ENCODE measurements at regions not wholly inside any gene's neighbourhood (a gene's known extent, or its start where the extent isn't known, plus 50 kb on each side); places are given as distances from the start of the nearest gene placed in this dataset.

DNA sequence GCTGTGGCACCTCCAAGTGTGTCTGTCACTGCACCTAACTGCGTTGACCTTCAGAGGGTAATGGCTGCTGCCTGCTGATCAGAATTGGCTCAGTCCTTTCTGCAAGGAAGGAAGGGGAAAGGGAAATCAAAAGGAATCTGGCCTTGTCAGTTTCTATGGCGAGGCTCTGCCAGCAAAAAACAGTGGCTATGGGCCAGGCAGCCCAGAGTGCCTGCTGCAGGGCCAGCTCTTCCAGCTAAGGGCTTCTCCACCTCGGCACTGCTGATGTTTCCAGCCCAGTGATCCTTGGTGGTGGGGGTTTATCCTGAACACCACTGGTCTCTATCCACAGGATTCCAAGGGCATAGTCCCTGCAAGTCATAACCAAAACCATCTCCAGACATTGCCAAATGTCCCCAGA, 184.3 kb downstream of the TJP1 start:
- no peak for TF ChIP-seq EZH2 (IDR thresholded peaks at IDR 0.05; ENCODE audit: low read length, missing control alignments)
- TF ChIP-seq, protein P1, sequence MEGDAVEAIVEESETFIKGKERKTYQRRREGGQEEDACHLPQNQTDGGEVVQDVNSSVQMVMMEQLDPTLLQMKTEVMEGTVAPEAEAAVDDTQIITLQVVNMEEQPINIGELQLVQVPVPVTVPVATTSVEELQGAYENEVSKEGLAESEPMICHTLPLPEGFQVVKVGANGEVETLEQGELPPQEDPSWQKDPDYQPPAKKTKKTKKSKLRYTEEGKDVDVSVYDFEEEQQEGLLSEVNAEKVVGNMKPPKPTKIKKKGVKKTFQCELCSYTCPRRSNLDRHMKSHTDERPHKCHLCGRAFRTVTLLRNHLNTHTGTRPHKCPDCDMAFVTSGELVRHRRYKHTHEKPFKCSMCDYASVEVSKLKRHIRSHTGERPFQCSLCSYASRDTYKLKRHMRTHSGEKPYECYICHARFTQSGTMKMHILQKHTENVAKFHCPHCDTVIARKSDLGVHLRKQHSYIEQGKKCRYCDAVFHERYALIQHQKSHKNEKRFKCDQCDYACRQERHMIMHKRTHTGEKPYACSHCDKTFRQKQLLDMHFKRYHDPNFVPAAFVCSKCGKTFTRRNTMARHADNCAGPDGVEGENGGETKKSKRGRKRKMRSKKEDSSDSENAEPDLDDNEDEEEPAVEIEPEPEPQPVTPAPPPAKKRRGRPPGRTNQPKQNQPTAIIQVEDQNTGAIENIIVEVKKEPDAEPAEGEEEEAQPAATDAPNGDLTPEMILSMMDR (conservative IDR thresholded peaks at IDR 0.05 in 1 of 2, IDR thresholded peaks at IDR 0.05 in 1 of 2; ENCODE audit: low read depth in 1 of 2, low read length in 2 of 2), result no peak
- Histone ChIP-seq H3K27ac (ENCODE audit: insufficient read depth, low read length) (no peak overlapping the region), H3K4me3 (replicated peaks in 1 of 4; ENCODE audit: control extremely low read depth in 1 of 4, insufficient read depth in 1 of 4, low read depth in 3 of 4, low read length in 4 of 4) (no peak overlapping the region), H2AFZ (ENCODE audit: low read length) (no peak overlapping the region), H3K4me1 (ENCODE audit: control insufficient read depth, extremely low read depth, insufficient read depth, low read length) (no peaks in the 10 kb centered on the region), H3K9ac (ENCODE audit: insufficient read depth, low read length) (no peak overlapping the region), H3K79me2 (ENCODE audit: control insufficient read depth, insufficient read depth, low read length) (no peaks in the 10 kb centered on the region), H3K9me3 (ENCODE audit: control insufficient read depth, insufficient read depth, low read depth, low read length) (no peaks in the 10 kb centered on the region), H3K4me2 (ENCODE audit: extremely low read depth, insufficient read depth, low read length) (no peak overlapping the region), H3K27me3 (ENCODE audit: control insufficient read depth, insufficient read depth, low read length) (no peaks in the 10 kb centered on the region), H4K20me1 (ENCODE audit: control insufficient read depth, extremely low read depth, insufficient read depth, low read length) (no peaks in the 10 kb centered on the region), H3K36me3 (ENCODE audit: control insufficient read depth, insufficient read depth, low read length) (no peaks in the 10 kb centered on the region)
- no peak for DNase-seq (ENCODE audit: low read depth in 2 of 2)

DNA sequence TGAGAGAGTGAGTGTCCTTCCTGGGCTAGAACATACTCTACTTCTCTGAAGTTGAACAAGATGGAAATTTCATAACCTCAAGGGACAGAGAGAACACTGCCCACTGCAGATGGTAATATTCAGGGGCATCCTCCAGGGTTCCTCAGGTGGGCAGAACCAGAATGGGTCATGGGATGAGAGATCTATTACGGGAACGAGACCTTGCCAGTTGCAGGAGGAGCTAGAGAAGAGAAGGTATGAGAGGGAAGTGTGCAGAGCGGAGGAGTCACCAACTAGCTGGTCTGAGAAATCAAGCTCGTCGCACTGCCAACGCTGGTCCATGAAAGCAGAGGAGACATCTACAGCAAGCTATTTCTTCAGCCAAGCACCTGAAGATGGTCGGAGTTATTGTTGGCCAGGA, 184.7 kb downstream of the TJP1 start:
- no peak for DNase-seq (ENCODE audit: low read depth in 2 of 2)
- Histone ChIP-seq H3K9me3 (ENCODE audit: control insufficient read depth, insufficient read depth, low read depth, low read length) (no peaks in the 10 kb centered on the region), H3K9ac (ENCODE audit: insufficient read depth, low read length) (no peak overlapping the region), H3K27me3 (ENCODE audit: control insufficient read depth, insufficient read depth, low read length) (no peaks in the 10 kb centered on the region), H3K27ac (ENCODE audit: insufficient read depth, low read length) (no peak overlapping the region), H3K4me3 (replicated peaks in 1 of 4; ENCODE audit: control extremely low read depth in 1 of 4, insufficient read depth in 1 of 4, low read depth in 3 of 4, low read length in 4 of 4) (no peak overlapping the region), H3K4me2 (ENCODE audit: extremely low read depth, insufficient read depth, low read length) (no peak overlapping the region), H2AFZ (ENCODE audit: low read length) (no peak overlapping the region), H3K36me3 (ENCODE audit: control insufficient read depth, insufficient read depth, low read length) (no peaks in the 10 kb centered on the region), H3K79me2 (ENCODE audit: control insufficient read depth, insufficient read depth, low read length) (no peaks in the 10 kb centered on the region), H3K4me1 (ENCODE audit: control insufficient read depth, extremely low read depth, insufficient read depth, low read length) (no peaks in the 10 kb centered on the region), H4K20me1 (ENCODE audit: control insufficient read depth, extremely low read depth, insufficient read depth, low read length) (no peaks in the 10 kb centered on the region)
- TF ChIP-seq EZH2 (IDR thresholded peaks at IDR 0.05; ENCODE audit: low read length, missing control alignments), result no peak
- TF ChIP-seq, protein P1 (conservative IDR thresholded peaks at IDR 0.05 in 1 of 2, IDR thresholded peaks at IDR 0.05 in 1 of 2; ENCODE audit: low read depth in 1 of 2, low read length in 2 of 2), result no peak

DNA sequence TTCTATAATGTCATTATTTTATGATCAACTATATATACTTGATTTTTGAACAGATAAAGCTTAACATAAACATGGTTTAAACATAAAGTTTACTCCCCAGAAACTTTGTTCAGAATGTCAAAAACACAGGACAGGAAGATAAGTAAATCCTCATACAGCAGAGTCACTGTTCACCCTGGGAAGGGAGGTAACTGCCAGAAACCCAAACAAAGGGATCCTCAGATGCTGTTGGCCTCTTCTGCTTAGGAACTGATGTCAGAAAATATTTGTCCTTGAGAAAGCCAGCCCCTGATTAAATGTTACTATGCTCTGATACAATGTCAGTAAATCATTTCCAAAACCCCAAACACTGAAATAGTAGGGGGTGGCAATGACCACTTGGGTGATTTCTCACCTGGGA, 185.3 kb downstream of the TJP1 start:
- Histone ChIP-seq H3K27ac (ENCODE audit: insufficient read depth, low read length) (no peak overlapping the region), H3K79me2 (ENCODE audit: control insufficient read depth, insufficient read depth, low read length) (no peaks in the 10 kb centered on the region), H3K4me3 (replicated peaks in 1 of 4; ENCODE audit: control extremely low read depth in 1 of 4, insufficient read depth in 1 of 4, low read depth in 3 of 4, low read length in 4 of 4) (no peak overlapping the region), H3K4me2 (ENCODE audit: extremely low read depth, insufficient read depth, low read length) (no peak overlapping the region), H2AFZ (ENCODE audit: low read length) (no peak overlapping the region), H3K9me3 (ENCODE audit: control insufficient read depth, insufficient read depth, low read depth, low read length) (no peaks in the 10 kb centered on the region), H4K20me1 (ENCODE audit: control insufficient read depth, extremely low read depth, insufficient read depth, low read length) (no peaks in the 10 kb centered on the region), H3K27me3 (ENCODE audit: control insufficient read depth, insufficient read depth, low read length) (no peaks in the 10 kb centered on the region), H3K9ac (ENCODE audit: insufficient read depth, low read length) (no peak overlapping the region), H3K36me3 (ENCODE audit: control insufficient read depth, insufficient read depth, low read length) (no peaks in the 10 kb centered on the region), H3K4me1 (ENCODE audit: control insufficient read depth, extremely low read depth, insufficient read depth, low read length) (no peaks in the 10 kb centered on the region)
- no peak for DNase-seq (ENCODE audit: low read depth in 2 of 2)
- TF ChIP-seq EZH2 (IDR thresholded peaks at IDR 0.05; ENCODE audit: low read length, missing control alignments), result no peak
- TF ChIP-seq, protein P1 (conservative IDR thresholded peaks at IDR 0.05 in 1 of 2, IDR thresholded peaks at IDR 0.05 in 1 of 2; ENCODE audit: low read depth in 1 of 2, low read length in 2 of 2), result no peak

All from fibroblast of lung (primary cell).